ENCODE measurements at regions not wholly inside any gene's neighbourhood (a gene's known extent, or its start where the extent isn't known, plus 50 kb on each side); places are given as distances from the start of the nearest gene placed in this dataset.

DNA sequence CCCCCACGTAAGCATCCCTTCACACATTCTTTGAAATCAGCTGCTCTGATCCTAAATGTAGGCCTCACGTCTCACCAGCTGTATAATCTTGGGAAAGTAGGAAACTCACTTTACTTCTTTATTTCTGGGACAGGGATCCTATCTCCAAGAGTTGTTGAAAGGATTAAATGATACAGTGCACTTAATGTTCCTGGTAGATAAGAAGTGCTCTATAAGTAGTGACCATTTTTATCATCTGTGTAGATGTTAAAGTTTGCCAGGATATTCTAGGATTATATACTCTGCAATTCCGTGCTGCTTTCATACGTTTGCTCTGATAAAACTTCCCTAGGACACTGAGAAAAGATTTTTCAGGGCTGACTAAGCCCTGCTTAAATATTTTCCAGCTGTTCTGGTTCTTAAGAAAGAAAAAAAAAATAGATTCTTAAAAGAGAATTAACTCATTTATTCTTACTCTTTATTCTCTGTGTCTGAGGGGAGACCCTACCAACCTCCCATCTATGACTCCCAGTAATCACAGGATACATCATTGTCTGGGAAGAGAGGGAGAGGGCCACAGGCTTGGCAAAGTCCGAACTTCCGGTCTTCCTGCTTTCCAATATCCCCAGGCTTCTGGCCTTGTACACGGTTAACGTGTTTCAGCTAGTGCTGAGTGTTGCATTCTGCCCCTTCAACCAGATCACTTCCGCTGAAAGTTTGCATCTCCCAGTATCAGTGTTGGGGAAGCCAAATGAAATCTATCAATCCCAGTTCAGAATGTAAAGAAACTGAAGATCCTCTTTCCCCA is 269.2 kb downstream of the TRIML1 start:
- Histone ChIP-seq H3K36me3 (ENCODE audit: control insufficient read depth, insufficient read depth, low read length) (no peaks in the 10 kb centered on the region), H3K4me3 (ENCODE audit: low read length) (no peak overlapping the region), H3K27me3 (ENCODE audit: control insufficient read depth, insufficient read depth, low read length, poor library complexity, severe bottlenecking) (no peaks in the 10 kb centered on the region), H3K4me1 (ENCODE audit: control insufficient read depth, insufficient read depth, low read length) (no peaks in the 10 kb centered on the region), H3K9ac (ENCODE audit: extremely low read depth, low read length, poor library complexity, severe bottlenecking) (no peak overlapping the region), H3K27ac (ENCODE audit: low read depth, low read length) (no peak overlapping the region), H3K9me3 (ENCODE audit: control insufficient read depth, low read length) (no peaks in the 10 kb centered on the region)
- Mint-ChIP-seq H3K9me3 (peaks cover 4% of the 10 kb centered on the region), H3K27ac (no peak overlapping the region), H3K36me3 (ENCODE audit: low read depth) (no peaks in the 10 kb centered on the region), H3K4me1 (no peaks in the 10 kb centered on the region), H3K27me3 (ENCODE audit: insufficient read depth) (no peaks in the 10 kb centered on the region), H3K4me3 (no peak overlapping the region)
- TF ChIP-seq, protein P1, sequence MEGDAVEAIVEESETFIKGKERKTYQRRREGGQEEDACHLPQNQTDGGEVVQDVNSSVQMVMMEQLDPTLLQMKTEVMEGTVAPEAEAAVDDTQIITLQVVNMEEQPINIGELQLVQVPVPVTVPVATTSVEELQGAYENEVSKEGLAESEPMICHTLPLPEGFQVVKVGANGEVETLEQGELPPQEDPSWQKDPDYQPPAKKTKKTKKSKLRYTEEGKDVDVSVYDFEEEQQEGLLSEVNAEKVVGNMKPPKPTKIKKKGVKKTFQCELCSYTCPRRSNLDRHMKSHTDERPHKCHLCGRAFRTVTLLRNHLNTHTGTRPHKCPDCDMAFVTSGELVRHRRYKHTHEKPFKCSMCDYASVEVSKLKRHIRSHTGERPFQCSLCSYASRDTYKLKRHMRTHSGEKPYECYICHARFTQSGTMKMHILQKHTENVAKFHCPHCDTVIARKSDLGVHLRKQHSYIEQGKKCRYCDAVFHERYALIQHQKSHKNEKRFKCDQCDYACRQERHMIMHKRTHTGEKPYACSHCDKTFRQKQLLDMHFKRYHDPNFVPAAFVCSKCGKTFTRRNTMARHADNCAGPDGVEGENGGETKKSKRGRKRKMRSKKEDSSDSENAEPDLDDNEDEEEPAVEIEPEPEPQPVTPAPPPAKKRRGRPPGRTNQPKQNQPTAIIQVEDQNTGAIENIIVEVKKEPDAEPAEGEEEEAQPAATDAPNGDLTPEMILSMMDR (conservative IDR thresholded peaks at IDR 0.05), result no peak
- 94 to 100% methylated on average over 6 to 9 of the region's 9 CpGs for WGBS, 2 experiments (ENCODE audit: insufficient coverage in 1 of 2, insufficient read length in 1 of 2)
- no peak for DNase-seq

DNA sequence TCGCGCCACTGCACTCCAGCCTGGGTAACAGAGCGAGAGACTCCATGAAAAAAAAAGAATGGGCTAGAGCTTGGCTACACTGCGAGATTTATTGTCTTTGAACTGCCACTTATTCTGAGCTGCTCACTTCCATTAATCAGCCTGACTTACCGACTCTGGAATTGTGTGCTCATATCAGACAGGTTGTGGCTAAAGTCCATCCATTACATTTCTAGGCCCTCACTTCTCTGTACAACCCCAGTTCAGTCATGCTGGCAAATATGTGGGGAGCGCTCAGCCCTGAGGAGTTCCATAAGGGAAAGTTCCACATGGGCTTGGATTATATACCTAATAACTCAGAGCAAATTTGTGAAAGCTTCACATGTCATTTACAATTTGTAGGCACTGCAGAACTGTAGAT is 270.6 kb downstream of the TRIML1 start:
- H3K36me3 ChIP-seq (ENCODE audit: control insufficient read depth, insufficient read depth, low read length), result no peaks in the 10 kb centered on the region
- H3K4me3 Mint-ChIP-seq, result no peak overlapping the region
- H3K27ac Mint-ChIP-seq, result no peak overlapping the region
- H3K27me3 ChIP-seq (ENCODE audit: control insufficient read depth, insufficient read depth, low read length, poor library complexity, severe bottlenecking), result no peaks in the 10 kb centered on the region
- H3K9me3 Mint-ChIP-seq, result no peaks in the 10 kb centered on the region
- no peaks in the 10 kb centered on the region for H3K4me1 ChIP-seq (ENCODE audit: control insufficient read depth, insufficient read depth, low read length)
- no peaks in the 10 kb centered on the region for H3K36me3 Mint-ChIP-seq (ENCODE audit: low read depth)
- 92 to 96% methylated on average over 6 of the region's 6 CpGs for WGBS, 2 experiments (ENCODE audit: insufficient coverage in 1 of 2, insufficient read length in 1 of 2)
- H3K9me3 ChIP-seq (ENCODE audit: control insufficient read depth, low read length), result no peaks in the 10 kb centered on the region
- no peak overlapping the region for H3K27ac ChIP-seq (ENCODE audit: low read depth, low read length)
- DNase-seq, result no peak
- H3K4me1 Mint-ChIP-seq, result no peaks in the 10 kb centered on the region
- H3K27me3 Mint-ChIP-seq (ENCODE audit: insufficient read depth), result no peaks in the 10 kb centered on the region
- no peak overlapping the region for H3K9ac ChIP-seq (ENCODE audit: extremely low read depth, low read length, poor library complexity, severe bottlenecking)
- no peak overlapping the region for H3K4me3 ChIP-seq (ENCODE audit: low read length)
- TF ChIP-seq, protein P1 (conservative IDR thresholded peaks at IDR 0.05), result no peak

DNA sequence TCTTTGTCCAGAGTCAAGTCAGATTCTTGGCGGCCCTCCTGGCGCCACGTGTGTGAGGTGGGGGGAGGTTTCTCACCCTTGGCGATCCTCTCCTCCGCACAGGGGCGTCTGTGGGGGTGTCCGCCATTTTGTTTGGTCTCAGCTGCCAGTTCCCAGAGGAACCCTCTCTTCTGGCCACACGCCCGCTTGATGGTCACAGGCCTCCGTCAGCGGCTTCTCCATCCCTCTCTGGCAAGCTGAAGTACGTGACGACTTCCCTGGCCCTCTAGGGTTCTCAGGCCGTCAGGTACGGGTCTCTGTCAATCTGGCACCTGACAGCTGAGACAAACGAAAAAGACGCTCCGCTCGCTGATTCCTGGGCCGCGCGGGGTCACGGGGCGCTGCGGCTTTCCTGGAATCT is 272.6 kb downstream of the TRIML1 start:
- Histone ChIP-seq H3K4me1 (ENCODE audit: control insufficient read depth, insufficient read depth, low read length) (no peaks in the 10 kb centered on the region), H3K9ac (ENCODE audit: extremely low read depth, low read length, poor library complexity, severe bottlenecking) (no peak overlapping the region), H3K36me3 (ENCODE audit: control insufficient read depth, insufficient read depth, low read length) (no peaks in the 10 kb centered on the region), H3K4me3 (ENCODE audit: low read length) (no peak overlapping the region), H3K27ac (ENCODE audit: low read depth, low read length) (no peak overlapping the region), H3K9me3 (ENCODE audit: control insufficient read depth, low read length) (no peaks in the 10 kb centered on the region), H3K27me3 (ENCODE audit: control insufficient read depth, insufficient read depth, low read length, poor library complexity, severe bottlenecking) (no peaks in the 10 kb centered on the region)
- Mint-ChIP-seq H3K27me3 (ENCODE audit: insufficient read depth) (no peaks in the 10 kb centered on the region), H3K4me3 (no peak overlapping the region), H3K27ac (no peak overlapping the region), H3K9me3 (no peaks in the 10 kb centered on the region), H3K4me1 (no peaks in the 10 kb centered on the region), H3K36me3 (ENCODE audit: low read depth) (no peaks in the 10 kb centered on the region)
- DNase-seq, result no peak
- 93 to 96% methylated on average over 11 to 25 of the region's 25 CpGs for WGBS, 2 experiments (ENCODE audit: insufficient coverage in 1 of 2, insufficient read length in 1 of 2)
- TF ChIP-seq, protein P1 (conservative IDR thresholded peaks at IDR 0.05), result no peak

Measured in endodermal cell (in vitro differentiated cells).